ENCODE measurements at regions not wholly inside any gene's neighbourhood (a gene's known extent, or its start where the extent isn't known, plus 50 kb on each side); places are given as distances from the start of the nearest gene placed in this dataset.

DNA sequence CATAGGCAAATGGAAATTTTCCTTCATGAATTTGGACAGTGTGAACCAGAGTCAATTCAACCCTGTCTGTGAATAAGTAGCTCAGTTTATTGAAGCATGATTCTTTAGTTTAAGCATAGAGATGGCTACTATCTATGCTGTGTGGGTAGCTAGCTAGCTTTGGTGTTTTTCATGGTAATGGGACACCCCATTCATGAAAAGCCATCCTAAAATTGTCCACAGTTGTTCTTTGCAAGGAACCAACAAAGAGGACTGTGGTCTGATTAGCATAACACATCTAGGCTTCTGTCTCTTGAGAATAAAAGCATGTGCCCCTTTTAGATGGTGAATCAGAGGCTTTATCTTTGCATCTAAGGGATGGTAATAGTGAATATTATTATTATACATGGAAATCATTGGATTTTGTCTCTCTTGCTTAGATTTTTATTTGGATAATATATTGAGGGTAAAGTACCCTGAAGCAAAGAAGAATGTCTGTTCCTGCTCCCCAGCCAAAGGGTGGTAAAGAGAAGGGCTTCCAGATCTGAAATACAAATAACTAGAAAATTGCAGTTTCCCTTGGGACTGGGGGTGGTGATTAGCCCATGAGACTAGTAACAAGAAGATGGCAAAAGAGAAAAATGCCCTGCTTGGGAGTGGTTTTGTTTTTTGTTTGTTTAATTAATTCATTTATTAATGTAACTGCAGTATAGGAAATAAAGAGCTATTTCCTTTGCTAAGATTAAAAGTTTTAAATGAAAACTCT is 624.2 kb upstream of the ZNF608 start:
- Histone ChIP-seq H3K27me3 (no peaks in the 10 kb centered on the region), H3K4me1 (no peaks in the 10 kb centered on the region), H3K36me3 (no peaks in the 10 kb centered on the region), H3K27ac (no peak overlapping the region), H3K9me3 (no peaks in the 10 kb centered on the region), H3K4me3 (no peak overlapping the region)
- in situ Hi-C loops (cut with MboI; ENCODE audit: low sequenced_read_pairs in 4 of 4): no loop called here
- intact Hi-C loops (cut with DNase I; ENCODE audit: low total_unique reads): no loop called here
- ATAC-seq: no peak
- TF ChIP-seq CTCF (IDR thresholded peaks at IDR 0.05 in 4 of 5, conservative IDR thresholded peaks at IDR 0.05 in 1 of 5): no peak
- no peak for TF ChIP-seq POLR2A (IDR thresholded peaks at IDR 0.05)
- no peak for DNase-seq

DNA sequence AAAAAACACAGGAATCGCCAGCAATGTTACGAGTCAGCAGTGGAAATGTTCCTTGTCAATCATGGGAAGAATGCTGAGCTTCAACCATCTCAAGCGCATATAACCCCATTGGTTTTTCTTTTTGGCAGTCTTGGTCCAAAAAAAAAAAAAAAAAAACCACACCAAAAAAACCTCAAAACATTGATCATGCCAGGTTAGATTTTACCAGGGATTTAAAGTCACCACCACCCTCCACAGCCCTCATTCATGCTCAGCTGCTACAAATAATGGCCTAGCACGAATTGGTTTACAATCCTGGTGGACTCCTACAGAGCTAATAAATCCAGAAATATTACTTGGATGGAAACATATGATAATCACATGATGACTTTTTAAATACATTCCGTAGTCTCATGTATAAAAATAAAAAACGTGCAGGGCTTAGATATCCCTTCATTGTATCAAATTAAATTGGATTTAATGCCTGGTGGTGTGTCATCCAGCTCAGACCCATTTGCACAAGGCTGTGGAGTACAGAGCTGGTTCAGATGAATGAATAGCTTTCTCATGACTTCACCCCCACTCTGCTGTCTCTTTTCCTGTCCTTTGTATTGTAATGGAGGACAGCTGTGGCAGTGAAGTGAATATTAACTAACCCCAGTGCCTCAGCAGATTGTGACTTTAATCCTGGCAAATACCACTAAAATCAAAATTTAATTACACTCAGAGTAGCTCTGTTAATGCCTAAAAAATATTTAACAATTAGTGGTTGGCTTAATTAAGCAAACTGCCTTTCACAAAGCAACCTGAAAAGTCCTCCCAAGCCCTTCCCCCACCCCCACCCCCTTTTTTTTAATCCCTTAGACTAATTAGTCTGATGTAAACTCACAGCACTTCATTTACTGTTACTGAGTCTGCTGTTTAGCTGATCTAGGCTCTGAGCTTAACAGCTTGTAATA is 626.5 kb upstream of the ZNF608 start:
- ATAC-seq: no peak
- in situ Hi-C loops (cut with MboI; ENCODE audit: low sequenced_read_pairs in 4 of 4) (no loop called here), intact Hi-C loops (cut with DNase I; ENCODE audit: low total_unique reads) (no loop called here)
- Histone ChIP-seq H3K9me3 (no peaks in the 10 kb centered on the region), H3K4me1 (no peaks in the 10 kb centered on the region), H3K27me3 (no peaks in the 10 kb centered on the region), H3K36me3 (no peaks in the 10 kb centered on the region), H3K4me3 (no peak overlapping the region), H3K27ac (no peak overlapping the region)
- no peak for DNase-seq
- TF ChIP-seq POLR2A (IDR thresholded peaks at IDR 0.05): no peak
- no peak for TF ChIP-seq CTCF (IDR thresholded peaks at IDR 0.05 in 4 of 5, conservative IDR thresholded peaks at IDR 0.05 in 1 of 5)

- Histone ChIP-seq H3K27me3 (no peaks in the 10 kb centered on the region), H3K4me3 (no peak overlapping the region), H3K4me1 (no peaks in the 10 kb centered on the region), H3K36me3 (no peaks in the 10 kb centered on the region), H3K27ac (no peak overlapping the region), H3K9me3 (no peaks in the 10 kb centered on the region)
- in situ Hi-C loops (cut with MboI; ENCODE audit: low sequenced_read_pairs in 4 of 4) (no loop called here), intact Hi-C loops (cut with DNase I; ENCODE audit: low total_unique reads) (no loop called here)
- no peak for DNase-seq
- ATAC-seq: no peak
- TF ChIP-seq CTCF (IDR thresholded peaks at IDR 0.05 in 4 of 5, conservative IDR thresholded peaks at IDR 0.05 in 1 of 5): no peak
- TF ChIP-seq POLR2A (IDR thresholded peaks at IDR 0.05): no peak
Measured at GRCh38 chr5:125375143-125375542, 628.7 kb upstream of the ZNF608 start.

GRCh38 chr5:125376059-125376641 is 629.7 kb upstream of the ZNF608 start:
- H3K27ac ChIP-seq: no peak overlapping the region
- no peak for TF ChIP-seq POLR2A (IDR thresholded peaks at IDR 0.05)
- TF ChIP-seq CTCF (IDR thresholded peaks at IDR 0.05 in 4 of 5, conservative IDR thresholded peaks at IDR 0.05 in 1 of 5): no peak
- in situ Hi-C loops (cut with MboI; ENCODE audit: low sequenced_read_pairs in 4 of 4): no loop called here

More at GRCh38 chr5:125376059-125376641, 629.7 kb upstream of the ZNF608 start:
- H3K4me3 ChIP-seq: no peak overlapping the region
- DNase-seq (no peak), ATAC-seq (no peak)
- no peaks in the 10 kb centered on the region for H3K9me3 ChIP-seq
- intact Hi-C loops (cut with DNase I; ENCODE audit: low total_unique reads): no loop called here
- H3K4me1 ChIP-seq: no peaks in the 10 kb centered on the region
- no peaks in the 10 kb centered on the region for H3K27me3 ChIP-seq
- H3K36me3 ChIP-seq: no peaks in the 10 kb centered on the region

Data from gastrocnemius medialis (tissue), 4 donors.